ENCODE measurements at regions not wholly inside any gene's neighbourhood (a gene's known extent, or its start where the extent isn't known, plus 50 kb on each side); places are given as distances from the start of the nearest gene placed in this dataset.

DNA sequence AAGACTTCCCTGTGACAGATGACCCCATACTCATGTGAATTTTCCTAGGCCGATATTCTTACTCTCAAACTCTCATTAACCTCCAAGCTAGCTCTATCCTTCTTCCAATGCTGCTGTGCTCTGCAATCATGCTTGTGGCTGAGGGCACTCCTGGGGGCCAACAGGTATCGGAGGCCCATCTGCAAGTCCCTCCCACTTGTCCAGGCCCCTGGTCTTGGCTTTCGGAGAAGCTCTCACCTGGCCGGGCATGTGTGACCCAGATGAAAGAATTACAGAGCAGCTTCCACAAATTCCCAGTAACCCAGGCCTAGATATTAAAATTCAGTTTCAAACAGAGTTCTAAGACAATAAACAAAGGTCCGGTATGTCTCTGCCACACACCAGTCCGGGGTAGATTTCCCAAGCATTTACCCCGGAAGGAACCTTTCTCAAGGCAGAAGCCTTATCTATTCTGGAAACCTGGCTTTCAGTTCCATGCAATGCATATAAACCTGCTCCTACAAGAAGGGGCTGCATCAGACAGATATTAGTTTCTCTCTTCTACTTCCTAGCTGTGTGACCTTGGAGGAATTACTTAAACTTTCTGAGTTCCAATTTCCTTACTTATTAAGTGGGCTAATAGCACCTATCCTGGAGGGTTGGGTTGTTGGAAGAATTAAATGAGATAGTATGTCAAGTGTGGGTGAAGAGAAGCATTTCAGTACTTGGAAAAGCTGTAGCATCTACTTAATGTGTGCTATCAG, 270.8 kb downstream of the PTTG2 start:
- DNase-seq = no peak

- DNase-seq = no peak
Observed at GRCh38 chr4:38231626-38232025, 271.4 kb downstream of the PTTG2 start.

GRCh38 chr4:38232741-38233140, 272.5 kb downstream of the PTTG2 start:
- no peak for DNase-seq

DNA sequence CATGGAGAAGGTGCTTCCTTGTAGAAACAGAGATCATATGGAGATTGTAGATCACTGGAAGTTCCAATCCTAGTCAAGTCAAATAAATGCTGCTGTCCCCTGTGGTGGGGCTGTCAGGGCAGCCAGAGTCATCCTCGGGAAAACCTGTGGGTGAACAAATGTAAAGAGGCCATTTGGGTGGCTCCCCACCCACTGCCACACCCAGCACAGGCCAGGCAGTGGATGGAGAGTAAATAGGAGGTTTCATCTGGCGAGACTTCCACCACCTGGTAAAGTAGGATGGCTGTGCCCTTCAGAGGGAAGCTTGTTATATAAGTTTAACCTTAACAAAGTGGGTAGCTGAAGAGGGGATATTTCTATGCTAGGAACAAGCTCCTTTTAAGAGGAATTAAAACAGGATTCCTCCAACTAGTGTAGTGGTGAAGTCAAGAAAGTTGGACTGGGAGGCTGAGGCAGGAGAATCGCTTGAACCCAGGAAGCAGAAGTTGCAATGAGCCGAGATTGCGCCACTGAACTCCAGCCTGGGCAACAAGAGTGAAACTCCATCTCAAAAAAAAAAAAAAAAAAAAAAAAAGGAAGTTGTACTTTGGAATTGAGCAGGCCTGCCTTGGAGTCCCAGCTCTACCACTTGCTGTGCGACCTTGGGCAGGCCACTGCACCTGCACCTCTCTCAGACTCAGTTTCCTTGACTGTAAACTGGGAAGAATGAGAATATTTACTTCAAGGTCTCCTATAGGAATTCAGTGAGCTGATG, 273.7 kb downstream of the PTTG2 start:
- DNase-seq = no peak

DNA sequence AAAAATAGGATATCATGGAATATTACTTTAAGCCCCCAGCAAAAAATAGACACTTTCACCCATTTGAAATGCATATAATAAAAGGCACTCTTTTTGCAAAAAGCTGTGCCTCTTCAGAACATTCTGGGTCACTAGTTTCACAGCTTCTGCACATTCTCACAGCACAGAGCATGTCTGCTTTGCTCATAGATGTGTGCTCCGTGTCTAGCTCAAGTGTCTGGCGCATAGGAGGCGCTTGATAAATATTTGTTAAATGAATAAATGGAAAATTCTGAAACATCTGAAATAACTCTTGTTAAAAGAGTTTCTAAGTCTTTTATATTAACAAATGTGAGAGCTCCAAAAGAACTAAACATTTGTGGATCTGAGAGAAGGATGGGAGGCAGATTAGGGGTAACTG, 275.2 kb downstream of the PTTG2 start:
- no peak for DNase-seq

GRCh38 chr4:38236003-38236402, 275.8 kb downstream of the PTTG2 start:
- no peak for DNase-seq

DNA sequence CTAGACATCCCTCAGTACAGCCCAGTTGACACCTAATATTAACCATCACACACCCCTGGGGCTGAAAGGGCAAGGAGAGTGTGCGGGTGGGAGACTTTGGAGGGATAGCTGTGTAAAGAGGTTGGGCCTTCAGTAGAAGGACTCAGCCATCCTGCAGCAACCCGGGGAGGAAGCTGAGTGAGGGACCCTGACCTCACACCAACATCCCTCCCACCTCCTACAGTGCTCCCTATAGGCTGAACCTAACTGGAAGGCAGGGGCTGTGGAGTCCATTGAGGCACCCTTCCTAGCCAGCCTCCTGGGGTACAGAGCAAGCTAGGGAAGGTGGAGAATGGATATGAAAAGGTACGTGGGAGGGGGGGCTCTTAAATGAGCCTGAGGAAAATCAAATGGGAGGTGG, 276.3 kb downstream of the PTTG2 start:
- DNase-seq = no peak

DNA sequence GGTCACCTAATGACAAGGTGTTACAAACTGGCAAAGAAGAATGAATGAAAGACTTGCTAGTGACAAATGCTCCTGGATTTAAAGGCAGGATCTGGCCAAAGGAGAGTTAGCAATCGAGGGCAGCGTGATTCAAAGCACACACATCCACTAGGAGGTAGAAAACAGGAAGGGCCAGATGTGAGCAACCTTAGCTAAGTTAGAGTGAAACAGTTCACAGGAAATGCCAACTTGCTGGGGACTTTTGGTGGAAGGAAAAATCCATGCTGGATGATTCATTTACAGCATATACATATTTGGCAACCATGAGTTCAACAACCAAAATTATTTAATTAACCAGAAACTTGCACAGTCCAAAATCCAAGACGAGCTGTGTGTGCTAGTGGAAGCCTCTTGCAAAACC, 276.9 kb downstream of the PTTG2 start:
- DNase-seq = no peak

- no peak for DNase-seq
Observed at GRCh38 chr4:38241541-38241940, 281.3 kb downstream of the PTTG2 start.

DNA sequence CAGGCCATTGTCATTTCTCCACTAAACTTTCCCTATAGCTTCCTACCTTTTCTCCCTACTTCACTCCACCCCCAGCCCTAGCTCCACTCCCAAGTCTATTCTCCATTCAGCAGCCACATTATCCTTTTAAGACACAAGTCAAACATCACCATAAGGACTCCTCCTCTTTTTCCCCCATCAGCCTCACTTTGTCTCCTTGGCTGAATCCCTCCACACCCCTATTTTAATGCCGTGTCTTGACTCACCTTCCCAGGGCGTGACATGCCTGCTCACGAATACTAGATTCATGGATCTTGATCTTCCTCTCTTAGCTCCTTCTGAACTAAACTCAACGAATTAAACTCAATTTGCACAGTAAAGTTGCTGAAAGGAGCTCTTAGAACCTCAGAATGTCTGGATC, 281.9 kb downstream of the PTTG2 start:
- DNase-seq = no peak

DNA sequence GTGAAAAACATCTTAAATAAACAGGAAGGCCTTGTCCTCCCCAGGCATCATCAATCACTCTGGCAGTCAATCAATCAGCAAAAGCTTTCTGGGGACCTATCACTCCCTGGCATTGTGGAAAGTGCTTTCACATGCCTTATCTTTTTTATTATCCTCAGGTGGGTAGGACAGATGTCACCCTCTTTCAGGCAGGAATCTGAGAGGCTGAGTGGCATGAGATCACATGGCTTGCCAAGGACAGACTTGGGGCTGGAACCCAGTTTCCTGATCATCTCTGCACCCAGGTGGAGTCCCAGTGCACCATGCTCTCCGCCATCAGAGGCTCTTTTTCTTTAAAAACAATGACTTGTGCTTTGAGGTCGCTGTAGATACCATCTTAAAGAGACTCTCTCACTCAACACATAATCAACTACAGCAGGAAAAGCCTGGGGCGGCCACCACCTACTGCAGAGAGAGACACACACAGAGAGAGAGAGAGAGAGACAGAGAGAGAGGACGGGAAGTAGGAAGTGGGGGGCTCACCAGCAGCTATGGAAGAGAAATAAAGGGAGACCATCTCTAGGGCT, 282.7 kb downstream of the PTTG2 start:
- DNase-seq = no peak

DNA sequence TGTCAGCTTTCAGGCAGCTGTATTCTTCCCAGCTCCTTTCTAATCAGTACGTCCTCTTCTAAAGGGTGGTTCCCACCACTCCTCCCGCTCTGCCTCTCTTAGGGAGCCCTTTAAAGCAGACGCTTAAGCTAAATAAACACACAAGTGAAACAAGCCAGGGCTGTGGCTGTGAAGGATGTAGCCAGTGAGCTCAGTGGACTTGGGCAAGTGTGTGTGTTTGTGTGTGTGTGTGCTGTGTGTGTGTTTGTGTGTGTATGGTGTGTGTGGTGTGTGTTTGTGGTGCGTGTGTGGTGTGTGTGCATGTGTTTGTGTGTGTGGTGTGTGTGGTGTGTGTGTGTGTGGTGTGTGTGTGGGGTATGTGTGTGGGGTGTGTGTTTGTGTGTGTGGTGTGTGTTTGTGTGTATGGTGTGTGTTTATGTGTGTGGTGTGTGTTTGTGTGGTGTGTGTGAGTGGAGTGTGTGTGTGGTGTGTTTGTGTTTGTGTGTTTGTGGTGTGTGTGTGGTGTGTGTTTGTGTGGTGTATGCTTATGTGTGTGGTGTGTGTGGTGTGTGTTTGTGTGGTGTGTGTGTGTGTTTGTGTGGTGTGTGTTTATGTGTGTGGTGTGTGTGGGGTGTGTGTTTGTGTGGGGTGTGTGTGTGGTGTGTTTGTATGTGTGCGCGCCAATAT, 283.3 kb downstream of the PTTG2 start:
- DNase-seq = no peak

DNA sequence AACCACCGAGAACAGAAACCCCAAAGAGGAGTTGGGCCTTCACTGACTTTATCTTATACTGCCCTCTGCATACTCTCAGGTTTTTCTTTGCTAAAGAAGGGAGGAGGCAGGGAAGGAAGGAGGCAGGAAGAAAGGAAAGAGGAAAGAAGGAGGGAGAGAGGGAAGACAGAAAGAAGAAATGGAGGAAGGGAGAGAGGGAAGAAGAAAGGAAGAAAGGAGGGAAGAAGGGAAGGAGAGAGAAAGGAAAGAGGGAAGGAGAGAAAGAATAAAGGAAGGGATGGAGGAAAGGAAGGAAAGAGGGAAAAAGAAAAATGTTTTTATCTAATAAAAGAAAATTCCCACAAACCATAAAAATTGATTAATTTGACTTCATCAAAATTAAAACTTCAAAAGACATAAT, 294.6 kb downstream of the PTTG2 start:
- no peak for DNase-seq

DNA sequence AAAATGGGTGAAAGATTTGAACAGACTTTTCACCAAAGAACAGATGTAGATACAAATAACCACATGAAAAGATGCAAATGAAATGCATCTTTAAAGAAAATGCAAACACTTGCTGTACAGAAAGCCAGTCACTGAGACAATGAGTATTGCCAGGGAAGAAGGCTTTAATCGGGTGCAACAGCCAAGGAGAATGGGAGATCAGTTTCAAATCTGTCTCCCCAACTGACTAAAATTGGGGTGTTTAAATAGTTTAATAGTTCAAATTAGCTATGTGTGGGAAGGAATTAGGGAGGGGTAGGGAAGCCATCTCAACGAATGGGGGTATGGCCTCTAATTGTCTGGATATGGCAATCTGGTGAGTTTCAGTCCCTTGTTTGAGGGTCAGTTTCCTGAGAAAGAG, 295.4 kb downstream of the PTTG2 start:
- DNase-seq = no peak

DNA sequence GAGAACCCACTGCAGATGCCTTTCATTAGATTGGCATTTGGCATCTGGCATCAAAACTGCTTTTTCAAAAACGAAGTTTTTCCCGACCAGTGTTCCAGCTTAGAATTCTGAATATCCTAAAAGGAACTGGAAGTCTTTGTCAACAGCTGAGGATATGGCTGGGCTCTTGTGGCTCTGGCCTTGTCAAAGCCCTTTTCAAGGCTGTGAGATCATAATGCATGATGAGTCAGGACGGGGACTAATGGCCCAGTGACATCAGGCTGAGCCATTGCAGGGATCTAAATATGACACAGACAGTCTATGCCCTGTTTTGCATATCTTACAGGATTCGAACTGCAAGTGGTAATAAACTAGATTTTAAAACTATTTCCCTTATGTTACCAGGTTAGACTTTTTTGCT, 306.4 kb downstream of the PTTG2 start:
- no peak for DNase-seq

GRCh38 chr4:38268108-38268820, 308.1 kb downstream of the PTTG2 start:
- no peak for DNase-seq

- DNase-seq = no peak
Observed at GRCh38 chr4:38268837-38269236, 308.6 kb downstream of the PTTG2 start.

DNA sequence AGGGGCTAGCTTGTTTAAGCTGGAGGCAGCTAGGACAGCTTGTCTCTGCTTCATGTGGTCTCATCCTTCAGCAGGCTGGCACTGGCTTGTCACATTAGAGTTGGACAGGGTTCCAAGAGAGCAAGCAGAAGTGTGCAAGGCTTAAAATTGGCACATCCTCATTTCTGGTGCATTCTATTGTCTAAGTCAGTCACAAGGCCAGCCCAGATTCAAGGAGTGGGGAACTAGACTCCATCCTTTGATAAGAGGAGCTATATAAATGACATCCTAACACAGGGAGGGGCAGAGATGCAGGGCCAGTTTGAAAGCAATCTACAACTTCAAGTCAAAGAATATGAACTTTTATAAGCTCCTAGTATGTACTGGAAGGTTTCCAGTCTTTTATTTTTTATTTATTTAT, 313.2 kb downstream of the PTTG2 start:
- no peak for DNase-seq

- no peak for DNase-seq
Observed at GRCh38 chr4:38275331-38276100, 315.3 kb downstream of the PTTG2 start.

GRCh38 chr4:38278255-38278654, 318.1 kb downstream of the PTTG2 start:
- DNase-seq = no peak

- no peak for DNase-seq
Observed at GRCh38 chr4:38279077-38279476, 318.9 kb downstream of the PTTG2 start.

DNA sequence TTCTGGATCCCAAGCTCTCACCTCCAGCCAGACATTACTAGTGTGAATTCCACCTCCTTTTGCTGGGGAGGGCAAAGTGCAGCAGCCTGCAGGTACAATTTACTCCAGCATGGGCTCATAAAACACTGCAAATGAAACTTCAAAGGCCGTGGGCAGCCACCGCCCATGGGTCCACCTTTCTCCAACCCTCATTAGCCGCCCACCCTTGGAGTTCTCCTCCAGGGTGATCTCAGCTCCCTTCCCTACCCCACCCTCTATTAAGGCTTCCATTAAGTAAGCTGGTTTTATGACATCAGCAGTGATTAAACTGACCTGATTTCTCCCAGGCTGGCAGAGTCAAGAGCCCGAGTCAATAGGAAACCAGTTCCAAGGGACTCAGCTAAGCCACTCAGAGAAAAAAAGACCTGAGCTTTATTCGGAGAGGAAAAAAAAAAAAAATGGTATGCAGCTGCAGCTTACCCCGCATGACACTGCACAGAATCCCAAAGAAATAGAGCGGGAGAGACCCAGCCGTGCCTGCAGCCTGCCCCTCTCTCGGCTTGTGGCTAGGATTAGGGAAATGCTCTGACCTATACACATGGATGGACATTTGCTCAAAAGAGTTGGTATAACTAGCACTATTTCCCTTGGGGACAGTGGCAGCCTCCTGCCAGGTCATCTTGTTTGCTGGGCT, 319.6 kb downstream of the PTTG2 start:
- DNase-seq = no peak

Measured in right hindlimb (tissue), 1 donor.